ENCODE measurements at regions not wholly inside any gene's neighbourhood (a gene's known extent, or its start where the extent isn't known, plus 50 kb on each side); places are given as distances from the start of the nearest gene placed in this dataset.

DNA sequence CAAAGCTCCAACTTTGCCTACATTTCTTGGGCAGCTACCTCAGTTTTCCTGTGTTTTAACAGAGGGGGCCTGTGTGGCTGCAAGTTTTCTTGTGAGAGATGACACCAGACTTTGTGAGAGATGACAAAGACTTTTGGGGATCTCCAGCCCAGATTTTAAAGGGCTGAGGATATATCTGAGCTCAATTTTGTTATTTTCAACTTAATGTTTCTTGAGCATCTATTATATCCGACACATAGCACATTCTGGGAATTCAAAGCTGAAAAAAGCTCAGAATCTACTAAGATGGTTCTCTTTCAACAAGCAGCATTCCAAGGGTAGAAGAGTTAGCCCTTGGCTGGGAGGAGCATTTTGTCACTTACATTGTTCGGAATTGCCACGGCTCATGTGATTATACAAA lies 53.4 kb upstream of the PTGFRN start:
- no peaks in the 10 kb centered on the region for H3K36me3 Mint-ChIP-seq
- TF ChIP-seq, protein P1, sequence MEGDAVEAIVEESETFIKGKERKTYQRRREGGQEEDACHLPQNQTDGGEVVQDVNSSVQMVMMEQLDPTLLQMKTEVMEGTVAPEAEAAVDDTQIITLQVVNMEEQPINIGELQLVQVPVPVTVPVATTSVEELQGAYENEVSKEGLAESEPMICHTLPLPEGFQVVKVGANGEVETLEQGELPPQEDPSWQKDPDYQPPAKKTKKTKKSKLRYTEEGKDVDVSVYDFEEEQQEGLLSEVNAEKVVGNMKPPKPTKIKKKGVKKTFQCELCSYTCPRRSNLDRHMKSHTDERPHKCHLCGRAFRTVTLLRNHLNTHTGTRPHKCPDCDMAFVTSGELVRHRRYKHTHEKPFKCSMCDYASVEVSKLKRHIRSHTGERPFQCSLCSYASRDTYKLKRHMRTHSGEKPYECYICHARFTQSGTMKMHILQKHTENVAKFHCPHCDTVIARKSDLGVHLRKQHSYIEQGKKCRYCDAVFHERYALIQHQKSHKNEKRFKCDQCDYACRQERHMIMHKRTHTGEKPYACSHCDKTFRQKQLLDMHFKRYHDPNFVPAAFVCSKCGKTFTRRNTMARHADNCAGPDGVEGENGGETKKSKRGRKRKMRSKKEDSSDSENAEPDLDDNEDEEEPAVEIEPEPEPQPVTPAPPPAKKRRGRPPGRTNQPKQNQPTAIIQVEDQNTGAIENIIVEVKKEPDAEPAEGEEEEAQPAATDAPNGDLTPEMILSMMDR (IDR thresholded peaks at IDR 0.05), result no peak
- H2AFZ ChIP-seq (ENCODE audit: insufficient read depth, low read depth, low read length, poor library complexity, severe bottlenecking), result no peak overlapping the region
- no peak for DNase-seq
- WGBS (ENCODE audit: insufficient coverage), result no CpG with 5 or more reads among the region's 3 CpGs
- H4K20me1 ChIP-seq (ENCODE audit: insufficient read depth, low read length), result no peaks in the 10 kb centered on the region
- H3K36me3 ChIP-seq (replicated peaks in 1 of 2; ENCODE audit: control insufficient read depth in 1 of 2, insufficient read depth in 2 of 2, low read length in 2 of 2), result no peaks in the 10 kb centered on the region
- H3K27ac Mint-ChIP-seq, result no peak overlapping the region
- no peak overlapping the region for H3K27ac ChIP-seq (ENCODE audit: low read depth in 1 of 2, low read length in 2 of 2)
- H3K4me3 ChIP-seq (replicated peaks in 1 of 3; ENCODE audit: low read depth in 2 of 3, low read length in 3 of 3), result no peak overlapping the region
- H3K9me3 Mint-ChIP-seq, result peaks cover 0 to 5% (median 0%) of the 10 kb centered on the region in 7 donors
- H3K4me3 Mint-ChIP-seq, result no peak overlapping the region
- H3K9me3 ChIP-seq (replicated peaks in 1 of 2; ENCODE audit: control insufficient read depth in 1 of 2, insufficient read depth in 1 of 2, low read length in 2 of 2), result no peaks in the 10 kb centered on the region
- H3K9ac ChIP-seq (ENCODE audit: insufficient read depth, low read length, poor library complexity, severe bottlenecking), result no peak overlapping the region
- peaks cover 31% of the 10 kb centered on the region for H3K4me1 Mint-ChIP-seq
- intact Hi-C loops (cut with micrococcal nuclease), result no loop called here
- H3K79me2 ChIP-seq (ENCODE audit: insufficient read depth, low read length), result no peaks in the 10 kb centered on the region
- peaks cover 1 to 3% (median 1%) of the 10 kb centered on the region in 3 donors for H3K27me3 Mint-ChIP-seq (ENCODE audit: low read depth in 3 of 3)
- peaks cover 25 to 29% of the 10 kb centered on the region in 2 donors for H3K4me1 ChIP-seq (ENCODE audit: control insufficient read depth in 1 of 2, insufficient read depth in 2 of 2, low read length in 2 of 2)
- no peak overlapping the region for H3K4me2 ChIP-seq (replicated peaks; ENCODE audit: extremely low read depth, low read length, poor library complexity, severe bottlenecking)
- H3K27me3 ChIP-seq (ENCODE audit: control insufficient read depth in 2 of 2, insufficient read depth in 2 of 2, low read length in 2 of 2), result no peaks in the 10 kb centered on the region

DNA sequence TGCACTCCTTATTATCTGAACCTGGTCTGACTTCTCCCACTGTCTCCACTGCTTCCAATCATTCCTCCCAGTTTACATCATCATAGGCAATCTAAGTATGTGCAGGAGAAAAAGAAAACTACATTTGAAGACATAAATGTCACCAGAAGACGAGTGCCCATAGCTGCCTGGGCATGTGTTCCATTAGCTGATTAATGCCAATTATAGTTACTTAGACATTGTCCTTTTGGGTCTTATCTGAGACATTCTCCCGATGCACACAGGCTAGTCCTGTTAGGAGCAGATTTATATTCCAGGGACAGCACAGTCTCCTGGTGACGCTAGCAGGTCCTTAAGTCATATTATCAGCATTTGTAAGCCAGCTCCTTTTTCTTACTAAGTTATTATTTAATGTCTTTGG lies 52.6 kb upstream of the PTGFRN start:
- Histone ChIP-seq H4K20me1 (ENCODE audit: insufficient read depth, low read length) (no peaks in the 10 kb centered on the region), H3K4me2 (replicated peaks; ENCODE audit: extremely low read depth, low read length, poor library complexity, severe bottlenecking) (no peak overlapping the region), H3K9ac (ENCODE audit: insufficient read depth, low read length, poor library complexity, severe bottlenecking) (no peak overlapping the region), H3K4me1 (ENCODE audit: control insufficient read depth in 1 of 2, insufficient read depth in 2 of 2, low read length in 2 of 2) (peaks cover 25 to 29% of the 10 kb centered on the region in 2 donors), H3K27ac (ENCODE audit: low read depth in 1 of 2, low read length in 2 of 2) (no peak overlapping the region), H3K4me3 (replicated peaks in 1 of 3; ENCODE audit: low read depth in 2 of 3, low read length in 3 of 3) (no peak overlapping the region), H3K9me3 (replicated peaks in 1 of 2; ENCODE audit: control insufficient read depth in 1 of 2, insufficient read depth in 1 of 2, low read length in 2 of 2) (no peaks in the 10 kb centered on the region), H3K79me2 (ENCODE audit: insufficient read depth, low read length) (no peaks in the 10 kb centered on the region), H2AFZ (ENCODE audit: insufficient read depth, low read depth, low read length, poor library complexity, severe bottlenecking) (no peak overlapping the region), H3K27me3 (ENCODE audit: control insufficient read depth in 2 of 2, insufficient read depth in 2 of 2, low read length in 2 of 2) (no peaks in the 10 kb centered on the region), H3K36me3 (replicated peaks in 1 of 2; ENCODE audit: control insufficient read depth in 1 of 2, insufficient read depth in 2 of 2, low read length in 2 of 2) (no peaks in the 10 kb centered on the region)
- intact Hi-C loops (cut with micrococcal nuclease), result no loop called here
- peaks cover 1 to 3% (median 1%) of the 10 kb centered on the region in 3 donors for H3K27me3 Mint-ChIP-seq (ENCODE audit: low read depth in 3 of 3)
- peaks cover 0 to 2% (median 0%) of the 10 kb centered on the region in 7 donors for H3K9me3 Mint-ChIP-seq
- no peak for DNase-seq
- TF ChIP-seq, protein P1 (IDR thresholded peaks at IDR 0.05), result no peak
- peaks cover 31% of the 10 kb centered on the region for H3K4me1 Mint-ChIP-seq
- 100% methylated on average over 1 of the region's 3 CpGs for WGBS (ENCODE audit: insufficient coverage)
- H3K4me3 Mint-ChIP-seq, result no peak overlapping the region
- H3K27ac Mint-ChIP-seq, result no peak overlapping the region
- H3K36me3 Mint-ChIP-seq, result no peaks in the 10 kb centered on the region

All from CD14-positive monocyte (primary cell).